Smooth muscle cell (in vitro differentiated cells): ENCODE measurements at regions not wholly inside any gene's neighbourhood (a gene's known extent, or its start where the extent isn't known, plus 50 kb on each side); places are given as distances from the start of the nearest gene placed in this dataset.
A peak's percentile ranks its signal among the peaks of the same experiment; 100 is the strongest.

Experiments
- DNase-seq: peaks from one replicate; lab custom pipeline; 2025; ENCODE audit not compliant: unreplicated experiment; lab: John Stamatoyannopoulos, UW
- H2AFZ ChIP-seq: fragments of 200-600 bp; sonication (generic); 2 replicates; pipeline ENCODE4 v1.6.0; 2016; ENCODE audit warnings: antibody characterized with exemption, low read depth, mild to moderate bottlenecking
- H3F3A ChIP-seq: fragments of 200-600 bp; sonication (generic); 2 replicates; pipeline ENCODE4 v1.6.0; 2017; ENCODE audit warnings: antibody characterized with exemption, low read depth
- H3K27ac ChIP-seq: fragments of 200-600 bp; sonication (generic); 2 replicates; pipeline ENCODE4 v1.5.1; 2016; ENCODE audit warnings: low read depth, mild to moderate bottlenecking
- H3K27me3 ChIP-seq: fragments of 200-600 bp; sonication (generic); 2 replicates; pipeline ENCODE4 v1.6.1; 2016; ENCODE audit warnings: low read depth, mild to moderate bottlenecking
- H3K36me3 ChIP-seq: fragments of 200-600 bp; sonication (generic); 2 replicates; pipeline ENCODE4 v1.5.1; 2016; ENCODE audit warnings: low read depth
- H3K4me1 ChIP-seq: fragments of 200-600 bp; sonication (generic); 2 replicates; pipeline ENCODE4 v1.5.1; 2016; ENCODE audit warnings: low read depth
- H3K4me2 ChIP-seq: fragments of 200-600 bp; sonication (generic); 2 replicates; pipeline ENCODE4 v1.6.0; 2016; ENCODE audit warnings: mild to moderate bottlenecking
- H3K4me3 ChIP-seq: fragments of 200-600 bp; sonication (generic); 2 replicates; pipeline ENCODE4 v1.5.1; 2016; ENCODE audit warnings: mild to moderate bottlenecking
- H3K79me2 ChIP-seq: fragments of 200-600 bp; sonication (generic); 2 replicates; pipeline ENCODE4 v1.6.0; 2016; ENCODE audit warnings: low read depth, mild to moderate bottlenecking
- H3K9ac ChIP-seq: fragments of 200-600 bp; sonication (generic); 2 replicates; pipeline ENCODE4 v1.6.0; 2016; ENCODE audit warnings: low read depth
- H3K9me3 ChIP-seq: fragments of 200-600 bp; sonication (generic); replicated peaks from 2 replicates; pipeline ENCODE4 v1.5.1; 2016; ENCODE audit warnings: low read depth
- H4K20me1 ChIP-seq: fragments of 200-600 bp; sonication (generic); 2 replicates; pipeline ENCODE4 v1.6.0; 2016; ENCODE audit warnings: low read depth
- CTCF ChIP-seq: fragments of 200-600 bp; sonication (generic); IDR thresholded peaks from 2 replicates; pipeline ENCODE4 v1.5.1; 2017; ENCODE audit warnings: borderline replicate concordance, mild to moderate bottlenecking, antibody characterized with exemption; ENCODE audit not compliant: insufficient read depth, poor library complexity, severe bottlenecking
- WGBS: methylation state at CpG from one replicate; pipeline ENCODE4 v1.1.7; 2016; ENCODE audit warnings: low lambda C conversion rate; 5-methylcytosine and 5-hydroxymethylcytosine counted together

- no peaks in the 10 kb centered on the region for H3K36me3 ChIP-seq
These were observed 429.2 kb upstream of the HS3ST1 start for GRCh38 chr4:11857881-11858280.

GRCh38 chr4:11847167-11847566 is 418.5 kb upstream of the HS3ST1 start:
- H4K20me1 ChIP-seq = no peaks in the 10 kb centered on the region
- WGBS = 41% methylated on average over 4 of the region's 4 CpGs
- no peak for TF ChIP-seq CTCF
- H3K79me2 ChIP-seq = no peaks in the 10 kb centered on the region
- H3K4me1 ChIP-seq = no peaks in the 10 kb centered on the region
- no peak for DNase-seq
- H3F3A ChIP-seq = no peaks in the 10 kb centered on the region
- H3K9me3 ChIP-seq = no peaks in the 10 kb centered on the region
- peak overlapping the region; percentile 59 for H3K4me2 ChIP-seq
- H3K4me3 ChIP-seq = no peak overlapping the region
- H3K27ac ChIP-seq = no peak overlapping the region
- H2AFZ ChIP-seq = no peak overlapping the region
- no peak overlapping the region for H3K9ac ChIP-seq
- no peaks in the 10 kb centered on the region for H3K36me3 ChIP-seq
- no peaks in the 10 kb centered on the region for H3K27me3 ChIP-seq

More at GRCh38 chr4:11857881-11858280, 429.2 kb upstream of the HS3ST1 start:
- no peak overlapping the region for H2AFZ ChIP-seq
- H3K4me3 ChIP-seq = no peak overlapping the region
- TF ChIP-seq CTCF = no peak
- no peak overlapping the region for H3K4me2 ChIP-seq
- DNase-seq = no peak
- H3K4me1 ChIP-seq = no peaks in the 10 kb centered on the region
- H3K27ac ChIP-seq = no peak overlapping the region
- H3K79me2 ChIP-seq = no peaks in the 10 kb centered on the region
- H3K9ac ChIP-seq = no peak overlapping the region
- H3F3A ChIP-seq = no peaks in the 10 kb centered on the region
- no peaks in the 10 kb centered on the region for H3K27me3 ChIP-seq
- H3K9me3 ChIP-seq = no peaks in the 10 kb centered on the region
- H4K20me1 ChIP-seq = no peaks in the 10 kb centered on the region

GRCh38 chr4:11843927-11844326 is 415.2 kb upstream of the HS3ST1 start:
- no peak overlapping the region for H2AFZ ChIP-seq
- TF ChIP-seq CTCF = no peak
- no peak for DNase-seq
- no peaks in the 10 kb centered on the region for H3F3A ChIP-seq
- no peaks in the 10 kb centered on the region for H3K9me3 ChIP-seq
- H3K4me3 ChIP-seq = no peak overlapping the region
- no peak overlapping the region for H3K9ac ChIP-seq
- H3K79me2 ChIP-seq = no peaks in the 10 kb centered on the region
- H3K27me3 ChIP-seq = no peaks in the 10 kb centered on the region
- H3K27ac ChIP-seq = no peak overlapping the region
- H4K20me1 ChIP-seq = no peaks in the 10 kb centered on the region
- 74% methylated on average over 4 of the region's 4 CpGs for WGBS
- no peaks in the 10 kb centered on the region for H3K4me1 ChIP-seq
- no peak overlapping the region for H3K4me2 ChIP-seq
- H3K36me3 ChIP-seq = no peaks in the 10 kb centered on the region

- Histone ChIP-seq H3K27me3 (no peaks in the 10 kb centered on the region), H3K4me1 (no peaks in the 10 kb centered on the region), H3K4me2 (no peak overlapping the region), H3K79me2 (no peaks in the 10 kb centered on the region), H3K9me3 (no peaks in the 10 kb centered on the region), H3K9ac (no peak overlapping the region), H2AFZ (no peak overlapping the region), H3F3A (no peaks in the 10 kb centered on the region), H3K4me3 (no peak overlapping the region), H3K27ac (no peak overlapping the region), H4K20me1 (no peaks in the 10 kb centered on the region), H3K36me3 (no peaks in the 10 kb centered on the region)
- 100% methylated on average over 1 of the region's 1 CpG for WGBS
- TF ChIP-seq CTCF = no peak
- DNase-seq = no peak
These were observed 414.6 kb upstream of the HS3ST1 start for GRCh38 chr4:11843340-11843739.
